ENCODE measurements at regions not wholly inside any gene's neighbourhood (a gene's known extent, or its start where the extent isn't known, plus 50 kb on each side); places are given as distances from the start of the nearest gene placed in this dataset.

- no peak for TF ChIP-seq CTCF (conservative IDR thresholded peaks at IDR 0.05; ENCODE audit: low read length)
- TF ChIP-seq EZH2phosphoT487 (IDR thresholded peaks at IDR 0.05; ENCODE audit: borderline replicate concordance, low read depth, low read length), result no peak
These were observed 368.7 kb upstream of the UMPS start for GRCh38 chr3:124361566-124361965.

Data from OCI-LY7 (cell line).